GM12873 (cell line): ENCODE measurements at regions not wholly inside any gene's neighbourhood (a gene's known extent, or its start where the extent isn't known, plus 50 kb on each side); places are given as distances from the start of the nearest gene placed in this dataset.

Experiments
- CTCF ChIP-seq: IDR thresholded peaks from 2 replicates; pipeline ENCODE4 v1.5.1; 2012; ENCODE audit warnings: low read depth, mild to moderate bottlenecking, moderate library complexity, low read length, control low read depth; ENCODE audit not compliant: insufficient read depth; ENCODE audit errors: missing control alignments

GRCh38 chr19:28793391-28794168, 419.4 kb downstream of the UQCRFS1 start:
- no peak for TF ChIP-seq CTCF

GRCh38 chr19:28785971-28786370, 427.0 kb downstream of the UQCRFS1 start:
- no peak for TF ChIP-seq CTCF

- TF ChIP-seq CTCF, result no peak
These were observed 448.9 kb downstream of the UQCRFS1 start for GRCh38 chr19:28764066-28764465.

GRCh38 chr19:28746478-28746877, 466.5 kb downstream of the UQCRFS1 start:
- no peak for TF ChIP-seq CTCF

- no peak for TF ChIP-seq CTCF
These were observed 468.0 kb downstream of the UQCRFS1 start for GRCh38 chr19:28744943-28745342.

- no peak for TF ChIP-seq CTCF
These were observed 468.9 kb downstream of the UQCRFS1 start for GRCh38 chr19:28744014-28744413.

GRCh38 chr19:28737021-28737895, 475.7 kb downstream of the UQCRFS1 start:
- TF ChIP-seq CTCF, result peak; percentile 57
